Right forelimb (tissue), 1 donor: ENCODE measurements at regions not wholly inside any gene's neighbourhood (a gene's known extent, or its start where the extent isn't known, plus 50 kb on each side); places are given as distances from the start of the nearest gene placed in this dataset.
"Not testable (repeated sequence)": the region's sequence is repeated elsewhere in the genome, so short reads cannot be mapped to it uniquely, and the experiment has no call there.

Source experiments
- DNase-seq: peaks from one replicate; pipeline ENCODE4 v3.0.0-alpha.2; 2018

- no peak for DNase-seq
These were observed 289.9 kb upstream of the KITLG start for GRCh38 chr12:88870000-88870737.

GRCh38 chr12:88868050-88868449 lies 287.8 kb upstream of the KITLG start:
- no peak for DNase-seq

- no peak for DNase-seq
These were observed 287.2 kb upstream of the KITLG start for GRCh38 chr12:88867510-88867909.

- DNase-seq, result no peak
These were observed 286.6 kb upstream of the KITLG start for GRCh38 chr12:88866881-88867280.

GRCh38 chr12:88865537-88865936 lies 285.3 kb upstream of the KITLG start:
- no peak for DNase-seq

- DNase-seq, result no peak
These were observed 280.6 kb upstream of the KITLG start for GRCh38 chr12:88860851-88861250.

- DNase-seq, result no peak
These were observed 275.9 kb upstream of the KITLG start for GRCh38 chr12:88856201-88856600.

- DNase-seq, result no peak
These were observed 275.0 kb upstream of the KITLG start for GRCh38 chr12:88855301-88855700.

- no peak for DNase-seq
These were observed 274.0 kb upstream of the KITLG start for GRCh38 chr12:88854260-88854659.

GRCh38 chr12:88847246-88847645 lies 267.0 kb upstream of the KITLG start:
- not testable (repeated sequence) for DNase-seq

- no peak for DNase-seq
These were observed 264.2 kb upstream of the KITLG start for GRCh38 chr12:88844426-88844825.

GRCh38 chr12:88842314-88842713 lies 262.0 kb upstream of the KITLG start:
- no peak for DNase-seq

GRCh38 chr12:88839486-88839885 lies 259.2 kb upstream of the KITLG start:
- no peak for DNase-seq

GRCh38 chr12:88836156-88836555 lies 255.9 kb upstream of the KITLG start:
- DNase-seq, result no peak

GRCh38 chr12:88834226-88834625 lies 254.0 kb upstream of the KITLG start:
- no peak for DNase-seq

- no peak for DNase-seq
These were observed 253.4 kb upstream of the KITLG start for GRCh38 chr12:88833641-88834116.

GRCh38 chr12:88828537-88828936 lies 248.3 kb upstream of the KITLG start:
- DNase-seq, result not testable (repeated sequence)

GRCh38 chr12:88820012-88820411 lies 239.7 kb upstream of the KITLG start:
- DNase-seq, result no peak

GRCh38 chr12:88816201-88816600 lies 235.9 kb upstream of the KITLG start:
- no peak for DNase-seq

GRCh38 chr12:88814779-88815178 lies 234.5 kb upstream of the KITLG start:
- DNase-seq, result no peak

- no peak for DNase-seq
These were observed 232.3 kb upstream of the KITLG start for GRCh38 chr12:88812610-88813009.

GRCh38 chr12:88810806-88811205 lies 230.5 kb upstream of the KITLG start:
- DNase-seq, result no peak

GRCh38 chr12:88809841-88810240 lies 229.6 kb upstream of the KITLG start:
- DNase-seq, result not testable (repeated sequence)

GRCh38 chr12:88805692-88806091 lies 225.4 kb upstream of the KITLG start:
- DNase-seq, result no peak

- DNase-seq, result no peak
These were observed 225.0 kb upstream of the KITLG start for GRCh38 chr12:88805286-88805685.
